Glomerular visceral epithelial cell (primary cell): ENCODE measurements at regions not wholly inside any gene's neighbourhood (a gene's known extent, or its start where the extent isn't known, plus 50 kb on each side); places are given as distances from the start of the nearest gene placed in this dataset.
A peak's percentile ranks its signal among the peaks of the same experiment; 100 is the strongest.

Source experiments
- DNase-seq: peaks from one replicate; pipeline ENCODE4 v3.0.0-alpha.2; 2016; ENCODE audit errors: extremely low spot score

DNA sequence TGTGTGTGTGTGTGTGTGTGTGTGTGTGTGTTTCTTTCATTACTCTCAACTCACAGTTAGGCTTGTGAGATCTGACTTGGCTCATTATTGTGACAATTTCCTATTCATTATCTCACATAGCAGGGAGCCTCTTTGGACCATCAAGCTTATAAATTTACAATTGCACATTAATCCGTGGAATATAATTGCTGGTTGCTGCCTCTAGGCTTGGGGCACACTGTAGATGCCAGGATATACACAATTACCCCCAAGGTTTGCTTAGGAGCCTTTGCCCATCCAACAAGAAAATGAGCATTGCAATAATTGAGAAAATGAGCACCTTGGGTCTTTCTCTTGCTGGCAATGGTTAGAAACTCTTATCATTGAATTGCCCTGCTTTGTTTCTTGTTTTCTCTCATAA lies 161.6 kb upstream of the DMRTA1 start:
- no peak for DNase-seq

- DNase-seq: no peak
Measured at GRCh38 chr9:22286661-22287060, 160.0 kb upstream of the DMRTA1 start.

DNA sequence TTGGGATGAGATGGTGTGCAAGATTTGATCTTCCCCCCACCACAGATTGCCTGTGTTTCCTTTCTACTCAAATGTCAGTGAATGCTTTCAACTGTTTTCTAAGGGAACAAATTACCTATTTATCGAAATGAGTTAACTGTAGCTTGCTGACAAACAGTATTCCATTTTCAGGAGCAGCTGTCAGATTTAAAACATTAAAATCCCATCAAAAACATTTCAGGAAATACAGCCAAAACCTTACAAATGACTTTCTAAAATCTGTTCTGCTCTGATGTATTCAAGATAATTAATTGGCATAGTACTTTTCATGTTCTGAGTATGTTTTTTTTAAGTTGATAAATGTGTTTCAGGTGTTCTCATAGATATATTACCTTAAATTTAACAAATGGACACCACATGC lies 158.0 kb upstream of the DMRTA1 start:
- DNase-seq: no peak

GRCh38 chr9:22307013-22307711 lies 139.5 kb upstream of the DMRTA1 start:
- peak; percentile 73 for DNase-seq

DNA sequence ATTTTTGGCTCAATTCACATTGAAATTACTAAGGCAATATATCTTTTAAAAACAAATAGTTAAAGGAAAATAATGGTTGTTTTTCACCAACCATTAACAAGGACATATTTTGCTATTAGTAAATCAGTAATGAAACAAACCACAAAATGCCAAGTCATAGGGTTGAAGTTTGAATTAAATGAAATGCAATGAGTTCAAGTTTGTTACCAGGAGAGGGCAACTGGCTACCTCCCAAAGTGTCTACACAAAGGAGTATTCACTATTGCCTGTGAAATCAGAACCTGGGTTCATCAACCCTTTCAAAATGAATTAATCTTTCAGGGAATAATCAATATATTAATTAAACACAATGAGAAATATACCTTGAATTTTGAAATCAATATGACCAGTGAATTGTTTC lies 138.4 kb upstream of the DMRTA1 start:
- DNase-seq: peak; percentile 50

DNA sequence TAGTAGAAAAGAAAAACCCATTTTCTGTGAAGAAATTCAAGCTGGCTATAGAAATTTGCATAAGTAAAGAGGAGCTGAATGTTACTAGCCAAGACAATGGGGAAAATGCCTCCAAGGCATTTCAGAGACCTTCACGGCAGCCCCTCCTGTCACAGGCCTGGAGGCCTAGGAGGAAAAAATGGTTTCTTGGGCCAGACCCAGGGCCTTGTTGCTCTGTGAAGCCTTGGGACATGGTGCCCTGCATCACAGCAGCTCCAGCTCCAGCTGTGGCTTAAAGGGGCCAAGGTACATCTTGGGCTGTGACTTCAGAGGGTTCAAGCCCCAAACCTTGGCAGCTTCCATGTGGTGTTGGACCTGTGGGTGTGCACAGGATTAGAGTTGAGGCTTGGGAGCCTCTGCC lies 130.0 kb upstream of the DMRTA1 start:
- no peak for DNase-seq

DNA sequence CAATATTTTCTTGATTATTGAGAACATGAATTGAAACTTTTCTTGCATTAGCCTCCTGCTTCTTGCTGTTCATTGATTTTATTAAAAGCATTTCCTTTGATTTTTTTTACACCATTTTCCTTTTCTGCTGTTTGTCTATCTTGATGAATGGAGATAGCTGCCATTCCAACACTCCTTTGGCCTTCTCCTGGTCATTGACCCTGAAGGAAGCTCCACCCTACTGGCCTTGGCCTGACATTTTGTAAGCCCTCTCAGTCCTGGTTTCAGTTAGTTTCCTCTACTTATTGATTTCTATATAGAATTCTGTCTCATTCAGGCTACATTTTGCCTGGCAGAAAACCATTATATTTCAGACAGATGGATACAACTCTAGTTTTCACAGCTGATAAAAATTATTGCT lies 115.1 kb upstream of the DMRTA1 start:
- DNase-seq: no peak

DNA sequence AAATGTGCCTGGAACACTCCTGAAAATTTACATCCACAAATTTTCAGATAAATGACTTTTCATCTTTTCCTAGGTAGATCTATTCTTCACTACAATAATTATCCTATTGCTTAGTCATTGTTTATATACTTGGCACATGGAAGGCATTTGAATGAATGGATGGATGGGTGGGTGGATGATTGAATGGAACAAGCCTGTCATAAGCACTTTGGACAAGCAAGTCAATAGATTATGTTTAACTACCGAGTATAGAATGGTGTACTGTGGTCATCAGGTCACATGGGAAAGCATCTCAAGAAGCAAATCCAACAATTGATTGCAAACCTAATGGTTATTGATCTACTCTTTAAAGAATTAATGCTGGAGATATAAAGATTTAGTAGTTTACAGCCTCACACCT lies 114.4 kb upstream of the DMRTA1 start:
- DNase-seq: no peak

DNA sequence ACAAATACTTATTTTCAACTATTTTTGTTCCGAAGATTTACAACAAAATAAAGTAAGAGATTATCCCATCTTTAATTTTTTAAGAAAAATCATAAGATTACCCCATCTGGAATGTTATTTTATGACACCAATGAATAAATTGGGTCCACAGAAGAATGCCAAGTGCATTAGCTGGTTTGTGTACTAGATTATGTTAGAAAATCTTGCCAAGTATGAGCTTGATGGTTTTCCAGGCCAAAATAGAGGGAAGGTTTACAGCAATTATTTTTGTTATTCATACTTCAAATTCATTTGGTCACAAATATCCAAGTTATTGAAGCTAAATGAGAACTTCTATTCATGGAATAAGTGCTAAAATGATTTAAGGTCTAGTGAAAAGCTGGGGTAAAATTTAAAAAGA lies 109.4 kb upstream of the DMRTA1 start:
- DNase-seq: no peak

DNA sequence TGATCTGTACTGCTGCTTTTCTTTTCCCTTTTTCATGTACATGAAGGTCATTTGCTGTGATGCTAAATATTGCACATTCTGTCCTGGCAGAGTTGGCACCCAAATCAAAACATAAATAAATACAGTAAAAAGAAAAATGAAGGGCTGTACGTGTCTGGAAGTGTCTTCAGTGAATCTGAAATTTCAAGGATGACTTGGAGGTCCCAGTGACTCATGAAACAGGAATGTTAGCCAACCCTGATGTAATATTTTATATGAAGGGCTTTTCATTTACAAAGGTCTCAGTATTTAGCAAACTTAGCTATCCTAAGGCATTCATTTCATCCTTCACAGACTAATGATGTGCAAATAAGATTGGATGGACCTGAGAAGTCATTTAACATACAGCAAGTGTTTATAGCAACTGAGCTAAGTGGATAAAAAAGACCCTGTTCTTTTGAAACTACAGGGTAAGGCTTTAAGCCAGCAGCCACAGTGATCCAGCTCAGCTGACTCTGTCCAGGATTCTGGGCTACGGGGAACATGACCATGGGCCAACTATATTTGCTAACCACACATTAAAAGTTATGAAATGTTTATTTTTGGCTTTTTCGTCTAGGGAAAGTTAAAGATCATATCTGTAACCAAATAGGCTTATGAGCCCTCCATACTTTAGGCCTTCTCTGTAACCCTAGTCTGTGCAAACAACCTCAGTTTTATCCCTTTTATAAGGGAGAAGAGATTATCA lies 104.0 kb upstream of the DMRTA1 start:
- peak; percentile 75 for DNase-seq

DNA sequence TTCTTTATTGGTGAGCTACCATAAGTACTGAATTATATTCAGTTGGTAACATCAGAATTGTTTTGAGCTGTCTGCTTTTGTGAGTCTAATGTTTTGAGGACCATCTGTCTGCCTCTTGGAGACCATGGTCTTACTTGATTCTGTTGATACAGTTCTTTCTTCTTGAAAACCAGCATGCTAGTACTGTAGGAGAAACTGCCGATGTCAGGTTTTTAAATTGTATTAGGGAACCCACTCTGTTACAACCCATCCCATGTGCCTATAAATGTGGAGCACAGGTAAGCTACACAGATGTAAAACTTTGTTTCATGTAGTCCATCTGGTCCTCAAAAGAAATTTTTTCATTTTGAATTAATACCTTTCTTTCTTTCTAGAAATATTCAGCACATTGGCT lies 103.4 kb upstream of the DMRTA1 start:
- DNase-seq: no peak

DNA sequence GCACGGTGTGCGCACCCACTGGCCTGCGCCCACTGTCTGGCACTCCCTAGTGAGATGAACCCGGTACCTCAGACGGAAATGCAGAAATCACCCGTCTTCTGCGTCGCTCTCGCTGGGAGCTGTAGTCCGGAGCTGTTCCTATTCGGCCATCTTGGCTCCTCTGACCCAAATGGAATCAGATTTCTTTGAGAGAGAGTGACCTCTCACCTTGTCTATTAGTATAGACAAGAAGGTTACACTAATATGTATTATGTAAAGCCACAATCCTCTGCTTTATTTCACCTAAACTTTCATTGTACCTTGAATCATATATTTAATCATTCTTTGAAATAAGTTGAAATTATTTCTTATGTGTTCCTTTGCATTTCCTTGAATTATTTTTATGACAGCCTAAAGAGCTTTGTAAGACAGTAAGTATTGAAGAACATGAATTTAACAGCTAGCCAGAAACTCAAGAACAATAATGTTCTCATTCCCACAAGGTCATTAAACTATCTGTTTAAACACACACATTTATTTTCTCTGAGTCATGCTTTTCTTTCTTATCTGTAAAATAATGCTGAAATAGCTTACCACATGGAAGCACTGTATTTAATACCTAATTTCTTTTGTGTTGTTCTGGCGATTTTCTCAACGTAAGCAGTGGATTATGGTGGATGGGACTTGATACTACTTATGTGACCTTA lies 91.8 kb upstream of the DMRTA1 start:
- no peak for DNase-seq

- no peak for DNase-seq
Measured at GRCh38 chr9:22356985-22357384, 89.6 kb upstream of the DMRTA1 start.

- DNase-seq: no peak
Measured at GRCh38 chr9:22363421-22363887, 83.2 kb upstream of the DMRTA1 start.

GRCh38 chr9:22373636-22374035 lies 73.0 kb upstream of the DMRTA1 start:
- DNase-seq: no peak

GRCh38 chr9:22374051-22374450 lies 72.6 kb upstream of the DMRTA1 start:
- no peak for DNase-seq

DNA sequence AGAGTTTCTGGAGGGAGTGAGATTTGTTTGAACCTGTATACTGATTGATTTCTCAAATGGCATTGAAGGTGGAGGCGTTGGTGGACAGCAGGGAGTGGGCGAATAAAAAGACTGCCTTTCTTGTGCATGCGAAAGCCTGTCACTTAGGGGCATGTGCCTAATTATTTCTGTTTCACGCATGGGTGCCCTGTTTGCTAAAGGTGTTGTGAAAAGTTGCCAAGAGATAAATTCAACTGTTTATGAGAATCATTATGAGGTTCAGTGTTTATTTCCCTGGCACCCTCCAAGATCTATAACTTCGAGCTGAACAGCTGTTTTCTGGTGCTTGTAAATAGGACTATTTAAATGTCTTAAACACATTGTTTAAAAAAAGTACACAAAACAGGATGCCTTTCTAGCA lies 67.4 kb upstream of the DMRTA1 start:
- DNase-seq: no peak

DNA sequence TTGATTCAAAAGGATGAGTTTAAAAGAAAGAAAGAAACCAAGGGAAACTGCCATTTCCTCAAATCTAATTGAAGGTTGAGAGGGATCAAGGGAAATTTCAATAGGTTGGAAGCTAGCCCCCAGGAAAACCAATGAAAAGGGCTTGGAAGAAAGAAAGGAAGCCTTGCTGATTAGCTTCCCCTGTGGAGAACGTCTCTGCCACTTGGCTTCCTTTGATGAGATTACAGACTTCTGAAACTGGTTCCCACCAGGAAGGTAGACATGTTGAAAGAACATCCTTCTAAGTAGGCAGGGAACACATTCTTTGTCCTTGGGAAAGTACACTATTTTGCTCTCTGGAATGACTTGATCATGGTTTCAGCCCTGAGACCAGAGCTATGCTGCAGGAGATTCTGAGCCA lies 65.5 kb upstream of the DMRTA1 start:
- no peak for DNase-seq

- no peak for DNase-seq
Measured at GRCh38 chr9:22382331-22382730, 64.3 kb upstream of the DMRTA1 start.

DNA sequence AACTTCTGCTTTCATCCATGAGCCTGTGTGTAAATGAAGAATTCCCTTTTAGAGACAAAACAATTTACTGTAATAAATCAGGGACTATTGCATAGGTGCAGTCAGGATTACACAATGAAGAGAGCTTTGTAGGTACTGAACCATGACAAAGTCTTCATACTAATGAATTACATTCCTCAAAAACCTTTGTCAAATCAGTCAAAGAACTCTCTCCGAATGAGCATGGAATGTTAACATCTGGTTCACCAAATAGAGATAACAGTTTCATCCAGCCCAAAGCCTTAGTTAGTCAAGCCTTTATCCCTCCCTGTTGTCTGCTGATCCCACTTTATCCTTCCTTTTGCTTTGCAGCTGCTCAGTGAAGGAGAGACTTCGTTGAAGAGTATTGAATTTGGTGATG lies 62.9 kb upstream of the DMRTA1 start:
- peak; percentile 71 for DNase-seq

GRCh38 chr9:22389271-22389670 lies 57.4 kb upstream of the DMRTA1 start:
- no peak for DNase-seq

- DNase-seq: no peak
Measured at GRCh38 chr9:22392523-22392922, 54.1 kb upstream of the DMRTA1 start.

DNA sequence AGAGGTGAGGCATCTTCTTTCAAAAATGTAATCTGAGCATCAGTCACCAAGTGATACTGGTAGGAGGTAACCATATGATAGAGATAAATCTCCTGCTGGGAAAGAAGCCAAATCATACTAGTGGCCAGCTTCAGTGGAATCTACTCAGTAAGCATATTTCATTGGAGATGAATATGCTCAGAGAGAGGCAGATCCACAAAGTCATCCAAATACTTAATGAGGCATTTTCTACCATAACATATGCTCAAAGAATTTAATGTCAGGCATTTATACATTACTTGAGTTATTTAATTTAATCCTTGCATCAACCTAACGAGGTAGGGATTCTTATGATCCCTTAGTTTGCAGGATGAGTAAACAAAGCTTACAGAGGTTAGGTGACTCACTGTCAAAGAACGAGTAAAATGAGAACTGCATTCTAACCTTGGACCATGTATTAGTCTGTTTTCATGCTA lies 50.9 kb upstream of the DMRTA1 start:
- DNase-seq: peak; percentile 67
